Activated T-helper 1 cell treated with anti-CD3 and anti-CD28 coated beads, Interleukin-12 subunit alpha, Interleukin-12 subunit beta, Interleukin-2, Interleukin-4 antibody, amounts not matched to agents 30 ng/mL and 10 ng/mL and 1 ng/mL, durations not matched to agents 14 hours and 24 hours and 36 hours (primary cell): ENCODE measurements at regions not wholly inside any gene's neighbourhood (a gene's known extent, or its start where the extent isn't known, plus 50 kb on each side); places are given as distances from the start of the nearest gene placed in this dataset.

Experiments
- DNase-seq: peaks from one replicate; pipeline ENCODE4 v3.0.0; 2021; ENCODE audit warnings: low spot score
- H3K27ac Mint-ChIP-seq: one replicate; pipeline ENCODE4 v1.8.0; 2021; ENCODE audit warnings: mild to moderate bottlenecking, mixed read lengths
- H3K27me3 Mint-ChIP-seq: one replicate; pipeline ENCODE4 v1.8.0; 2022; ENCODE audit warnings: mild to moderate bottlenecking, moderate library complexity, mixed read lengths; ENCODE audit not compliant: insufficient read depth
- H3K36me3 Mint-ChIP-seq: one replicate; pipeline ENCODE4 v1.8.0; 2021; ENCODE audit warnings: low read depth, mixed read lengths
- H3K4me1 Mint-ChIP-seq: one replicate; pipeline ENCODE4 v1.8.0; 2021; ENCODE audit warnings: low read depth, mixed read lengths
- H3K4me3 Mint-ChIP-seq: one replicate; pipeline ENCODE4 v1.8.0; 2021; ENCODE audit warnings: mild to moderate bottlenecking, moderate library complexity, mixed read lengths
- H3K9me3 Mint-ChIP-seq: one replicate; pipeline ENCODE4 v1.8.0; 2021; ENCODE audit warnings: mixed read lengths
- intact Hi-C: fragments of 100-400 bp; cut with micrococcal nuclease; formaldehyde crosslinking; loops from one replicate; pipeline ENCODE4 v1.15.1; 2024

DNA sequence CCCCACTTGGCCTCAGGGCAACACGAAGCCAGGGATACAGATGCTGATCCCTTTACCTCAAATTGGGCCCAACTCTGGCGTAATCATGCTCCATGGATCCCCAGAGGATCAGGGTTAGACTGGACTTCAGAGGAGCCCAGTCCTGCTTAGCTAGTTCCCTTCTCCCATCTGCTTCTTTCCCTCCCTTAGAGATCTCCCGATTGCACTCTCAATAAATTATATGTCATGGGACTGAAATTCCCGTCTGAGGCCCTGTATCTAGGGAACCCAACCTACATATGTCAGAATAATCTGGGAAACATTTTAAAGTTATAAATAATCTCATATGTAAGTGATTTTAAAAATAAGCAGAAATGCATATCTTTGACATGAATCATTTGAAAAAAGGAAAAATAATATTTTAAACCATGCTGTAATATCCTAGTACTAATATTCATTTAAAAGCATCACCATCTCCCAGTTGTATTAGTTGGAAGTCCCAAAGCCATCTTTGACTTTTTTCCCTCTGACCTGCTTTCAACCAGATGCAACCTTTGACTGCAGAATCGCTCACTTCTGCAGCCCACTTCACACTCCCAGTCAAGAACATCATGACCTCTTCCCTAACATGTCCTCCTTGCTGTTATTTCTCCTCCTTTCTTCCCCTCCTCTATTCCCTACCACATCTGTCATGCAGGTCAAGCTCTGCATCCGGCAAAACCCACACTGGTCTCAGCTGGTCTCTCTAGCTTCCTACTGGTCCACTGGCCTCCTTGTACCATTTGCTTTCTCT, 393.6 kb downstream of the BTBD3 start:
- Mint-ChIP-seq H3K36me3 (no peaks in the 10 kb centered on the region), H3K27ac (no peak overlapping the region), H3K9me3 (peaks cover 15% of the 10 kb centered on the region), H3K27me3 (no peaks in the 10 kb centered on the region), H3K4me3 (no peak overlapping the region), H3K4me1 (no peaks in the 10 kb centered on the region)
- intact Hi-C loops = no loop called here
- DNase-seq = no peak

DNA sequence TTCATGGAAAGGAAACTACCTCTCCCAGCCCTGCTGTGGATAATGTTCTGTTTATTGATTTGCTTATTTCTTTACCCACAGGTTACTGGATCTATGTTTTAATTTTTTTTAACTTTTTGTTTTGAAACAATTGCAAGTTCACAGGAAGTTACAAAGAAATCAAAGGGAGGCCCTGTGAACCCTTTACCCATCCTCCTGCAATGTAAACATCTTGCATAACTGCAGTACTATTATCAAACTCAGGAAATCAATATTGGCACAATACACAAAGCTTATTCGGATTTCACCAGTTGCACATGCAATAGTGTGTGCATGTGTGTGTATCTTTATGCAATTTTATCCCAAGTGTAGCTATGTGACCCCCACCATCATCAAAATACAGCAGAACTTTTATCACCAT, 398.0 kb downstream of the BTBD3 start:
- peaks cover 5% of the 10 kb centered on the region for H3K9me3 Mint-ChIP-seq
- no peaks in the 10 kb centered on the region for H3K36me3 Mint-ChIP-seq
- no peaks in the 10 kb centered on the region for H3K4me1 Mint-ChIP-seq
- DNase-seq = no peak
- H3K4me3 Mint-ChIP-seq = no peak overlapping the region
- H3K27ac Mint-ChIP-seq = no peak overlapping the region
- H3K27me3 Mint-ChIP-seq = no peaks in the 10 kb centered on the region
- intact Hi-C loops = no loop called here

DNA sequence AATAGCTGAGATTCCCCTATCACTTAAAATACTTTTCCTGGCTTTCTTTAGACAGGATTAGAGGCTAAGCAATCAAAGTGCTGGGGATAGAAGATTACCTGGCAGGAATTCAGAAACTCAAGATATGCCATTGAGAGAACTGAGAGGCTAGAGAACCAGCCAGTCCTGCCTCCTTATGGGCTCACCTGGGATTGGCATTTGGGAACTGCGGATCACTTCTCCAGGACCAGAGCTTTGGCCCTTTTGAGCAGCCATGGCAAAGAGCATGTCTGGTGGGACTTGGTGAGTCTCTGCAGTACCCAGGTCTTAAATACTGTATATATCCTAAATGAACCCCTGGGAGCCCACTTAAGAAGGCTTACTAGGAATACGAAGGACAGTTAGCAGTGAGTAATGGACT, 399.1 kb downstream of the BTBD3 start:
- no peak for DNase-seq
- no peak overlapping the region for H3K4me3 Mint-ChIP-seq
- no peaks in the 10 kb centered on the region for H3K27me3 Mint-ChIP-seq
- intact Hi-C loops = no loop called here
- H3K9me3 Mint-ChIP-seq = peaks cover 5% of the 10 kb centered on the region
- no peaks in the 10 kb centered on the region for H3K36me3 Mint-ChIP-seq
- H3K27ac Mint-ChIP-seq = no peak overlapping the region
- H3K4me1 Mint-ChIP-seq = no peaks in the 10 kb centered on the region

DNA sequence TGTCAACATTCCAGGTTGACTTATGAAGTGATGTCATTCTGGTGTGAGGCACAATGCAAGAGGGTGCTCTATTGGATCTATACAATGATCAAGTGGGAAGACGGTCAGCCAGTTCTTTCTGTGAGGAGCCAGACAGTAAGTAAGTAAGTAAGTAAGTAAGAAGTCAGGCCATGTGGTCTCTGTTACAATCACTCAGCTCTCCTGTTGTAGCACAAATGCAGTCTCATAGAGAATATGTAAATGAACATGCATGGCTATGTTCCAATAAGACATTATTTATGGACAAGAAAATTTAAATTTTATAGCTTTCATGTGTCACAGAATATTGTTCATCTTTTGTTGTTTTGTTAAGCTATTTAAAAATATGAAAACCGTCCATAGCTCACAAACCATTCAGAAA, 399.7 kb downstream of the BTBD3 start:
- intact Hi-C loops = no loop called here
- H3K9me3 Mint-ChIP-seq = peaks cover 5% of the 10 kb centered on the region
- H3K27ac Mint-ChIP-seq = no peak overlapping the region
- H3K4me1 Mint-ChIP-seq = no peaks in the 10 kb centered on the region
- H3K36me3 Mint-ChIP-seq = no peaks in the 10 kb centered on the region
- H3K4me3 Mint-ChIP-seq = no peak overlapping the region
- H3K27me3 Mint-ChIP-seq = no peaks in the 10 kb centered on the region
- no peak for DNase-seq

DNA sequence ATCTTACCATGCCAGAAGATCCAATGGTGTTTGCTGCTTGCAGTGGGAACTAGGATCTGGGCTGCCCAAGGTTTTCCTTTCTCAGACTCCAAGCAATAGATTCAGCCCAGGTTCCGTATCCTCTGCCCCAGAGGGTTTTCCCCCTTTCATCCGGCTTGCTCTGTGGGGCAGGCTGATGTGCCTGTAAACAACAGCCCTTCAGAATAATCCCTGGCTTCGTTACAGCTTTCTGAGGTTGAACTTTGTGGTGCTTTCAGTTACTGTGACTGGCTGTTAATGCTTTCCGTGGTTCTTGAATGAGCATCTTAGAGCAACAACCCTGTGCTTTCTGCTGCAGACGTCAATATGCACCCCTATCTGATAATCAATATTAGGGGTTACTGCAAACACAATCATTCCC, 400.4 kb downstream of the BTBD3 start:
- intact Hi-C loops = no loop called here
- Mint-ChIP-seq H3K27ac (no peak overlapping the region), H3K36me3 (no peaks in the 10 kb centered on the region), H3K9me3 (peaks cover 5% of the 10 kb centered on the region), H3K4me1 (no peaks in the 10 kb centered on the region), H3K27me3 (no peaks in the 10 kb centered on the region), H3K4me3 (no peak overlapping the region)
- DNase-seq = no peak

DNA sequence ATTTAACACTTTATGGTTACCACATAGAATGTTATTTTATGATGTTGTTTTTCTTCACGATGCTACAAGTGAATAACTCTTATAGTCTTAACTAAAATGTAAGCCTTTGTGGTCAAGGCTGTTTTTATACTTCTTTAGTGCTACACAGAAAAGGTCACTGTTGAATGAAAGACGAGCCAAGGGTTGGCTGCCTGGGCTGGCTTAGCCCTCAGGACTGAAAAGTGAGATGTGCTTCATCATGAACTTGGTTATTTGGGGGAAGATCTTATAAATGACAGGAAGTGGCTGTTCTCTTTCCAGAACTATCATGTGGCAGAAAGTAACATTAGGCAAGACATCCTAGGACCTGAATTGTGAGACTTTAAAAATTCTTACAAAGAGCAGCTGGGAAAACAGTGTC, 404.0 kb downstream of the BTBD3 start:
- peaks cover 5% of the 10 kb centered on the region for H3K9me3 Mint-ChIP-seq

DNA sequence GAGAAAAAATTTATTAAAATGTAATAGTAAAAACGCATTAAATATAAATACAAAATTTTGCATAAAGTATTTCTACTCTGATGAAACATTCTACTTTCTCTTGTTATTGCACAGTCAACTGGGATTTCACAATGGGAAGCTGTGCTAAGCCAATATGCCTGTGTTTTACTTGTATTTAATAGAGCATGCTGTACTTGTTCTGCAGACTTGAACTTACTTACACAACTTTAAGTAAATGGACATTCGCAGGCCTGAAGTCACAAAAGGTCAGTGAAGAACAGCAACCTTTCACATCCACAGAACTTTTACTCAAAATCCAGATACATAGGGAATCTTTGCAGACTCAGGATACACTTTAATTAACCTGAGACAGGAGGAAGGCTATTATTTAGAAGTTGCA, 409.5 kb downstream of the BTBD3 start:
- DNase-seq = no peak
- Mint-ChIP-seq H3K27me3 (no peaks in the 10 kb centered on the region), H3K4me3 (no peak overlapping the region), H3K27ac (no peak overlapping the region), H3K9me3 (peaks cover 14% of the 10 kb centered on the region), H3K36me3 (no peaks in the 10 kb centered on the region), H3K4me1 (no peaks in the 10 kb centered on the region)
- intact Hi-C loops = no loop called here

More for the DNA sequence above, 404.0 kb downstream of the BTBD3 start:
- Mint-ChIP-seq H3K27me3 (no peaks in the 10 kb centered on the region), H3K27ac (no peak overlapping the region), H3K36me3 (no peaks in the 10 kb centered on the region), H3K4me3 (no peak overlapping the region), H3K4me1 (no peaks in the 10 kb centered on the region)
- intact Hi-C loops = no loop called here
- no peak for DNase-seq

DNA sequence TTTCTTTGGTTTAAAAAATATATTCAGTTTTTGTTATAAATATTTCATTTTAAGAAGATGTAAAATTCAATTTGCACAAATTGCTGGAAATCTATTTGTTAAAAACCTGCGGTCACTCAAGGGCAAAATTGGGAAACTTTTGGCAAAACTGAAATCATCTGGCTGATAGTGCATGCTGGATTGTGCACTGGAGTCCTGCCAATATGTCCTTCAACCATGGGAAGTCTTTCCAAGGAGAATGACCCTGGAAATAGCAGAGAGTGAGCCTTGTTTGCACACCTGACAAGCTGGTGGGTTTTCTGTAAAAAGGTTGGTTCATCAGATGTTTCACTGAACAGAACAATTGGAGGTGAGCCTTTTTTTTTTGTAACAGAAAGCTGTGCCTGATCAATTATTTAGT, 413.5 kb downstream of the BTBD3 start:
- no peaks in the 10 kb centered on the region for H3K27me3 Mint-ChIP-seq
- H3K27ac Mint-ChIP-seq = no peak overlapping the region
- H3K4me1 Mint-ChIP-seq = no peaks in the 10 kb centered on the region
- DNase-seq = no peak
- H3K9me3 Mint-ChIP-seq = peaks cover 27% of the 10 kb centered on the region
- no peaks in the 10 kb centered on the region for H3K36me3 Mint-ChIP-seq
- H3K4me3 Mint-ChIP-seq = no peak overlapping the region
- intact Hi-C loops = no loop called here

DNA sequence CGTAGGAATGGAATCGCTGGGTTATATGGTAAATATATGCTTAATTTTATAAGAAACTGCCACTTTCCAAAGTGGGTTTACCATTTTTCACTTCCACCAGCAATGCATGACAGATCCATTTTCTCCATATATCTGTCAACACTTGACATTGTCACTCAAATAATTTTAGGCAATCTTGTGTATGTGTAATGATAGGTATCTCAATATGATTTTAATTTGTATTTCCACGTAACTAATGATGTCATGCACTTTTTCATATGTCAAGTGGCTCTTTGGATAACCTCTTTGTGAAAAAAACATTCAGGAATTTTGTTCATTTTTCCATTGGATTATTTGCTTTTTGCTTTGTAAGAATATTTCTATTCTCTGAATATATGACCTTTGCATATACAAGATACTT, 419.9 kb downstream of the BTBD3 start:
- intact Hi-C loops = no loop called here
- Mint-ChIP-seq H3K27me3 (no peaks in the 10 kb centered on the region), H3K36me3 (no peaks in the 10 kb centered on the region), H3K4me1 (no peaks in the 10 kb centered on the region), H3K9me3 (peaks cover 23% of the 10 kb centered on the region), H3K4me3 (no peak overlapping the region), H3K27ac (no peak overlapping the region)
- no peak for DNase-seq

DNA sequence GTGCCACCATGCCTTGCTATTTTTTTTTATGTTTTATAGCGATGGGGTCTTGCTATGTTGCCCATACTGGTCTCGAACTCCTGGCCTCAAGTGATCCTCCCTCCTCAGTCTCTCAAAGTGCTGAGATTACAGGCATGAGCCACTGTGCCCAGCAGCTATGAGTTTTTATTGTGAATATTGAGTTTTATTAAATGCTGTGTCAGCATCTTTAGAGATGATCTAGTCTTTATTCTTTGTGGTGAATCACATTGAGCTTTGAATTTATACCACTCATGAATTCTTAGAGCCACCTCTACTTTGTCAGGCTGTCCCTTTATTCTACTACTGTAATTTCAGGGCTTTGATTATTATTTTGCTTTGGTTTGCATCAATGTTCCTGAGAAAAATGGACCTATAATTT, 428.3 kb downstream of the BTBD3 start:
- no peak for DNase-seq
- Mint-ChIP-seq H3K27ac (no peak overlapping the region), H3K9me3 (peaks cover 8% of the 10 kb centered on the region), H3K4me1 (no peaks in the 10 kb centered on the region), H3K36me3 (no peaks in the 10 kb centered on the region), H3K27me3 (no peaks in the 10 kb centered on the region), H3K4me3 (no peak overlapping the region)
- intact Hi-C loops = no loop called here

DNA sequence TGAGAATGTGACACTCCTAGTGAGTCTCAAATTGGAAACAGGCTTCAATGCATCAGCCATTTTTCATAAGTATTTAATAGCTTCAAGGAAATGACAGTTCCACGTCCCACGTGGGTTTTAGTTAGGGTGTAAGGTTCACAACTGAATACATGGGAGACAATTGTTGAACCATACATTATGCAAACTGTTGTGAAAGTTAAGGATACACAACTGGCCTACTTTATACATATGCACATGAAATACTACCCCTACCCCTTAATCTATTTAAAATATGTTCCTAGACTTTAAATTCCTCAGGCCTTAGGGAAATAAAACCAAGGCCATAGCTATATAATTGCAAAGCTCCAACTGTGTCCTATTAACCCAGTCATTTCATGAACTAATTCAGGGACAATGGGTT, 436.1 kb downstream of the BTBD3 start:
- intact Hi-C loops = no loop called here
- DNase-seq = no peak
- Mint-ChIP-seq H3K36me3 (no peaks in the 10 kb centered on the region), H3K4me3 (no peak overlapping the region), H3K9me3 (peaks cover 7% of the 10 kb centered on the region), H3K4me1 (no peaks in the 10 kb centered on the region), H3K27me3 (no peaks in the 10 kb centered on the region), H3K27ac (no peak overlapping the region)

DNA sequence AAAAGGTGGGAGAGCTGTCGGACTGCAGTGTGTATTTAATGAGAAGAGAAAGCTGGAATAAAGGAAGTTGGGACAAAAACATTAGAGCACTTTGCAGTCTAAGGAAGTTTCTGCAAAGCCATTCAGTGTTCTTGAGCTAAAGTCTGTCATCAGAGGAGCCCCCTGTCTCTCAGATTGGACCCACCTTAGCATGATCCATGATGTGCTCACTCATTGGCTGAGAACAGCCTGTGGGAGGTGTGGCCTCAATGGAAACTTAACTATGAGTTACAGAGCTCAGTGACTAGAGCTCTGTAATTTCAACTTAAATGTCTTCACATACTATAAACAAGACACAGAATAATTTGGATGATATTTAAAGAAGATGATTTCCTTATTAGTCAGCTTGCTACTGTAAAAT, 437.0 kb downstream of the BTBD3 start:
- peaks cover 10% of the 10 kb centered on the region for H3K9me3 Mint-ChIP-seq
- DNase-seq = no peak
- no peaks in the 10 kb centered on the region for H3K36me3 Mint-ChIP-seq
- H3K4me1 Mint-ChIP-seq = no peaks in the 10 kb centered on the region
- H3K4me3 Mint-ChIP-seq = no peak overlapping the region
- intact Hi-C loops = no loop called here
- no peaks in the 10 kb centered on the region for H3K27me3 Mint-ChIP-seq
- no peak overlapping the region for H3K27ac Mint-ChIP-seq

DNA sequence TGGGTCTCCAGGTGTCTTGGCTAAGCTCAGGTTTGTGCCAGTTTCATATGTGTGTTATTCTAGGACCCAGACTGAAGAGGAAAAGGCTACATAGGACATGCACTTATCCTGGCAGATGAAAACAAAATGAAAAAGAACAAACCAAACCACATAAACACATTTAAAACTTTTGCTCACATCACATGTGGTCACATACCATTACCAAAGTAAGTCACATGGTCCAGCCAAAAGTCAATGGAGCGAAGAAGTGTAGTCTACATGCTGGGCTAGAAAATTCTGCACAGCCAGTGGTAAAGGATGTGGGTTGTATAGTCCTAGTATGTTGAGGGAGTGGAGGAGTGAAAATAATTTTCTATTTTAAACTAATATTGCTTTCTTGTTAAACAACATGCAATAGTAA, 437.5 kb downstream of the BTBD3 start:
- H3K9me3 Mint-ChIP-seq = peaks cover 10% of the 10 kb centered on the region
- no peaks in the 10 kb centered on the region for H3K27me3 Mint-ChIP-seq
- no peaks in the 10 kb centered on the region for H3K36me3 Mint-ChIP-seq
- intact Hi-C loops = no loop called here
- DNase-seq = no peak
- H3K4me1 Mint-ChIP-seq = no peaks in the 10 kb centered on the region
- no peak overlapping the region for H3K4me3 Mint-ChIP-seq
- no peak overlapping the region for H3K27ac Mint-ChIP-seq
